ENCODE measurements at regions not wholly inside any gene's neighbourhood (a gene's known extent, or its start where the extent isn't known, plus 50 kb on each side); places are given as distances from the start of the nearest gene placed in this dataset.

DNA sequence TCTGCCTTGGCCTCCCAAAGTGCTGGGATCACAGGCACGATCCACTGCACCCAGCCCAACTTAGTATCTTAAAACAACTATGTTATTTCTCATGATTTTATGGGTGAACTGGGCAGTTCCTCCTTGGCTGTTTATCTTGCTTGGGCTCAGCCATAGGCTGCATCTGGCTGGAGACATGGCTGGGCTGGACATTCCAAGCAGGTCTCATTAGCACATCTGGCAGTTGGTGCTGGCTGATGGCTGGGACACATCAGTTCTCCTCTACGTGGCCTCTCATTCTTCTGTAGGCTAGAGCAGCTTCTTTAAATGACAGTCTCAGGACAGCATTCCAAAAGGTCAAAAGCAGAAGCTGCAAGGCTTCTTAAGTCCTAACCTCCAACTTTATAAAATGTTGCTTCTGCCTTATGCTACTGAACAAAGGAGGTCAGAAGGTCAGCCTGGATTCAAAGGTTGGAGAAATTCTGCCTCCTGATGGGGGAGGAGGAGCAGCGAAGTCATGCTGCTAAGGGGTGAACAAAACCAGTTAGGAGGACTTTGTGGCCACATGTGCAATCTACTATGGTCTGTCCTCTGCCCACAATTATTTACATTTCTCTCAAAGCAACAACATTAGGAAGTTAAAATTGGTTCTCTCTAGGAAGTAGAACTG lies 144.0 kb downstream of the AQP9 start:
- TF ChIP-seq, protein P1, sequence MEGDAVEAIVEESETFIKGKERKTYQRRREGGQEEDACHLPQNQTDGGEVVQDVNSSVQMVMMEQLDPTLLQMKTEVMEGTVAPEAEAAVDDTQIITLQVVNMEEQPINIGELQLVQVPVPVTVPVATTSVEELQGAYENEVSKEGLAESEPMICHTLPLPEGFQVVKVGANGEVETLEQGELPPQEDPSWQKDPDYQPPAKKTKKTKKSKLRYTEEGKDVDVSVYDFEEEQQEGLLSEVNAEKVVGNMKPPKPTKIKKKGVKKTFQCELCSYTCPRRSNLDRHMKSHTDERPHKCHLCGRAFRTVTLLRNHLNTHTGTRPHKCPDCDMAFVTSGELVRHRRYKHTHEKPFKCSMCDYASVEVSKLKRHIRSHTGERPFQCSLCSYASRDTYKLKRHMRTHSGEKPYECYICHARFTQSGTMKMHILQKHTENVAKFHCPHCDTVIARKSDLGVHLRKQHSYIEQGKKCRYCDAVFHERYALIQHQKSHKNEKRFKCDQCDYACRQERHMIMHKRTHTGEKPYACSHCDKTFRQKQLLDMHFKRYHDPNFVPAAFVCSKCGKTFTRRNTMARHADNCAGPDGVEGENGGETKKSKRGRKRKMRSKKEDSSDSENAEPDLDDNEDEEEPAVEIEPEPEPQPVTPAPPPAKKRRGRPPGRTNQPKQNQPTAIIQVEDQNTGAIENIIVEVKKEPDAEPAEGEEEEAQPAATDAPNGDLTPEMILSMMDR (IDR thresholded peaks at IDR 0.05) = no peak
- H3K36me3 ChIP-seq = no peaks in the 10 kb centered on the region

DNA sequence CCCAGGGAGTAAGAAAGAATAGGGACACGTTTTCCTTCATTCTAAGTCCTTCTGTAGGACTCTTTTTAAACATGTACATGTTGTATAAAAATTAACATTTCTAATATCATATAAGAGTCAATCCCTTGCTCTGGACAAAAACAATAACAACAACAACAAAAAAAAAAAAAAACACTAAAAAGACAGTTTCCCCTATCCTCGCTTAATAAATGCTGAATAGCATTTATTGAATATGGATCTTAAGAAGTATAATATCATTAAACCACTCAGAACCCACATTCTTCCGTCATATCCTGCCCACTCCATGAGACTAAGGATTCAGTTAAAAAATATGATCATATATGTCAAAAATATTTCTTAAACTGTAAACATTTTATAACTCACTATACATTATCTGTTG lies 145.1 kb downstream of the AQP9 start:
- H3K27ac ChIP-seq = no peak overlapping the region
- H3K4me3 ChIP-seq (ENCODE audit: low read depth in 1 of 2, low read length in 1 of 2) = no peak overlapping the region
- H3K9me3 ChIP-seq = no peaks in the 10 kb centered on the region
- H3K27me3 ChIP-seq = no peaks in the 10 kb centered on the region
- H3K36me3 ChIP-seq = no peaks in the 10 kb centered on the region
- TF ChIP-seq, protein P1 (IDR thresholded peaks at IDR 0.05) = no peak
- no peaks in the 10 kb centered on the region for H3K4me1 ChIP-seq (ENCODE audit: control insufficient read depth in 1 of 2, insufficient read depth in 1 of 2, low read depth in 1 of 2, low read length in 1 of 2)

More for the DNA sequence above, 144.0 kb downstream of the AQP9 start:
- H3K4me3 ChIP-seq (ENCODE audit: low read depth in 1 of 2, low read length in 1 of 2) = no peak overlapping the region
- no peaks in the 10 kb centered on the region for H3K27me3 ChIP-seq
- no peak overlapping the region for H3K27ac ChIP-seq
- H3K4me1 ChIP-seq (ENCODE audit: control insufficient read depth in 1 of 2, insufficient read depth in 1 of 2, low read depth in 1 of 2, low read length in 1 of 2) = no peaks in the 10 kb centered on the region
- no peaks in the 10 kb centered on the region for H3K9me3 ChIP-seq

DNA sequence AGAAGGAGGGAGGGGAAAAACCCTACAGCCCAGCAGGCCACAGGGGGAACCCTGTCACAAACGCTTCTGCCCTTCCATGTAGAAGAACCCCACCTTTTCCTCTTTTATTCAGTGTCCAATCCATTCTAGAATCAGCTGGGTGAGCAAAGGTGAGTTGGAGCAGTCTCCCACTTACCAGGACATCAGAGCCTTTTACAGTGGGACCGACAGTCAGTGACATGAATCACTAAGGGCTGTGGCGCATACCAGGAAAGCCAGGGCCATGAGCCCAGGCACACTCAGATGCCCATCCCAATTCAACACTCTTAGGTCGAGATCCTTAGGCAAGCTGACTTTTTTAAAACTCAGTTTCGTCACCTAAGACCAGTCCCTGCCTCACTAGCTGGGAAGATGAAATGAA lies 146.1 kb downstream of the AQP9 start:
- no peaks in the 10 kb centered on the region for H3K4me1 ChIP-seq (ENCODE audit: control insufficient read depth in 1 of 2, insufficient read depth in 1 of 2, low read depth in 1 of 2, low read length in 1 of 2)
- H3K9me3 ChIP-seq = no peaks in the 10 kb centered on the region
- H3K27ac ChIP-seq = no peak overlapping the region
- no peak overlapping the region for H3K4me3 ChIP-seq (ENCODE audit: low read depth in 1 of 2, low read length in 1 of 2)
- H3K27me3 ChIP-seq = no peaks in the 10 kb centered on the region
- TF ChIP-seq, protein P1 (IDR thresholded peaks at IDR 0.05) = no peak
- no peaks in the 10 kb centered on the region for H3K36me3 ChIP-seq

DNA sequence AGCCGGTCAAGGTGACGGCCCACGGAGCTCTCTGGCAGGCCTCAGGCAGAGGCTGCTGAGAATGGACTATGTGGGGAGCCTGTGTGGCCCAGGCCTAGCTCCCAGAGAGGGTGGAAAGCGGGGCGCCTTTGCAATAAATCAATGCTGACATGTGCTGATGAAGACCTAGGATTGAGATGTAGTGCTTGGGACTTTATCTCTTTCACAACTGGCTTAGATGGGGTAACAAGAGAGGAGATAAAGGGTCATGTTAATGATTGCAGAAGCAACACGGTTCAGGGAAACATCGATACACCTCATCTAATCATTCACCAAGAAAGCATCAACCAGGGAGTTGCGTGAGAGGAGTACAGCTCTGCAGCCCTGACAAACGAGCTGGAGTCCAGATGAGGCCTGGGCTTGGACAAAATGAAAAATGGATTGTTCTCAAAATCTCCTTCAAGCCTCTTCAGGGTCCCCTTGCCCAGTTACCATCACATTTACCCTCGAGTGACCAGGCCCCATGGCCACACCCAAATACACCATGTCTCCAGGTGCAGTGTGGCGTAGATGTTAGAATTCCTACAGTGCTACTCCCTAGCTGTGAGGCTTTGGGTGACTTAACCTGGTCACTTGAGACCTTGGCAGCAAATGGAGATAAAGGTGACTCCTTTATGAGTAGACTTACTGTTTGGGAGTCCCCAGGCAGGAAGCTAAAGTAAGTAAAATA lies 146.4 kb upstream of the LIPC start:
- Histone ChIP-seq H3K27ac (no peak overlapping the region), H3K36me3 (no peaks in the 10 kb centered on the region), H3K4me1 (ENCODE audit: control insufficient read depth in 1 of 2, insufficient read depth in 1 of 2, low read depth in 1 of 2, low read length in 1 of 2) (no peaks in the 10 kb centered on the region), H3K9me3 (no peaks in the 10 kb centered on the region), H3K27me3 (no peaks in the 10 kb centered on the region), H3K4me3 (ENCODE audit: low read depth in 1 of 2, low read length in 1 of 2) (no peak overlapping the region)
- TF ChIP-seq, protein P1 (IDR thresholded peaks at IDR 0.05) = no peak

DNA sequence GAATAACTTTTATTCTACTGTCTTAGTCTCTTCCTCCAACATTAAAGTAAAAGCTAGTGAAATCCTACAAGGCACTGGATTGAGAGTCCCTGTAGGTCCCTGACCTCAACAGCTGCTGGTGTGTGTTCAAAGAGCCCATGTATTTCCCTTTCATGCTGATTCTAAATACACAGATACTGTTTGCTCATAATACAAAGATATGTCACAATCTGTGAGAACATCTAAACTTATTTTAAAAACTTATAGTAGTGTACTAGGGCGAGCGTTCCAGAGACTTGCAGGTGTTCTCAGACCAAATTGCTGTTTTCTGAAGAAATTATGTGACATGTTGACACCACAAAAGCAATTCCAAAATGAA lies 145.9 kb upstream of the LIPC start:
- Histone ChIP-seq H3K27me3 (no peaks in the 10 kb centered on the region), H3K4me3 (ENCODE audit: low read depth in 1 of 2, low read length in 1 of 2) (no peak overlapping the region), H3K9me3 (no peaks in the 10 kb centered on the region), H3K36me3 (no peaks in the 10 kb centered on the region), H3K4me1 (ENCODE audit: control insufficient read depth in 1 of 2, insufficient read depth in 1 of 2, low read depth in 1 of 2, low read length in 1 of 2) (no peaks in the 10 kb centered on the region), H3K27ac (no peak overlapping the region)
- TF ChIP-seq, protein P1 (IDR thresholded peaks at IDR 0.05) = no peak
